Right lobe of liver (tissue), 6 donors: ENCODE measurements at regions not wholly inside any gene's neighbourhood (a gene's known extent, or its start where the extent isn't known, plus 50 kb on each side); places are given as distances from the start of the nearest gene placed in this dataset.
A peak's percentile ranks its signal among the peaks of the same experiment; 100 is the strongest.

Experiments
- ATAC-seq, 4 donors: fragments of 200-7000 bp; cut with Tn5 transposase; one replicate each; pipeline ENCODE4 v1.9.1; 2020; ENCODE audit warnings: mild to moderate bottlenecking in 4 of 4, moderate library complexity in 4 of 4
- DNase-seq, 3 donors: peaks; one replicate each; pipeline ENCODE4 v3.0.0-alpha.2; 2020
- H3K27ac ChIP-seq, 3 donors: fragments of 200-600 bp; one replicate each; pipeline ENCODE4 v1.8.0; 2022
- H3K27me3 ChIP-seq, 2 donors: fragments of 200-600 bp; one replicate each; pipeline ENCODE4 v1.8.0; 2022
- H3K36me3 ChIP-seq, 4 donors: fragments of 200-600 bp; sonication (generic) in 1 of 4; one replicate each; pipeline versions ENCODE4 v1.5.1 to v1.8.0; 2017 to 2022; ENCODE audit warnings: control low read depth in 1 of 4
- H3K4me1 ChIP-seq, 4 donors: fragments of 200-600 bp; sonication (generic) in 1 of 4; one replicate each; pipeline versions ENCODE4 v1.5.1 to v1.8.0; 2017 to 2022; ENCODE audit warnings: control low read depth in 1 of 4
- H3K4me3 ChIP-seq, 3 donors: fragments of 200-600 bp; one replicate each; pipeline ENCODE4 v1.8.0; 2022
- H3K9me3 ChIP-seq, 4 donors: fragments of 200-600 bp; sonication (generic) in 1 of 4; one replicate each; pipeline versions ENCODE4 v1.5.1 to v1.8.0; 2017 to 2022; ENCODE audit warnings: control low read depth in 1 of 4
- CTCF ChIP-seq, 4 donors: fragments of 200-600 bp in 3 of 4; fragments of 450-650 bp in 1 of 4; IDR thresholded peaks; one replicate each; pipeline versions ENCODE4 v1.5.1 to v1.8.0; 2016 to 2022; ENCODE audit warnings: antibody characterized with exemption in 4 of 4, mild to moderate bottlenecking in 2 of 4
- POLR2A ChIP-seq: fragments of 450-650 bp; IDR thresholded peaks from one replicate; pipeline ENCODE4 v1.6.1; 2017; ENCODE audit warnings: antibody characterized with exemption, mild to moderate bottlenecking
- WGBS: methylation state at CpG from one replicate; pipeline ENCODE4 v1.1.6; 2018; ENCODE audit warnings: low coverage, low lambda C conversion rate; ENCODE audit not compliant: insufficient coverage; ENCODE audit errors: missing lambda C conversion rate; 5-methylcytosine and 5-hydroxymethylcytosine counted together
- intact Hi-C, 2 donors: fragments of 100-400 bp; cut with DNase I; formaldehyde crosslinking; loops; one replicate each; pipeline versions ENCODE4 v1.11.2 to v1.14.1; 2022
- donor health status: DM: no; HTN: yes; CAD: no.
- donor health status: DM: no; HTN: no; CAD: no.
- donor health status: DM: no; HTN: no; CAD: no.
- donor health status: DM: no; HTN: yes; CAD: no.
- donor health status: DM: no; HTN: yes; CAD: no.

- H3K27ac ChIP-seq, result no peak overlapping the region
- H3K4me3 ChIP-seq, result no peak overlapping the region
- ATAC-seq, result no peak
- H3K4me1 ChIP-seq, result no peaks in the 10 kb centered on the region
- no peak for DNase-seq
- no peaks in the 10 kb centered on the region for H3K27me3 ChIP-seq
- TF ChIP-seq CTCF (IDR thresholded peaks at IDR 0.05), result no peak
- TF ChIP-seq POLR2A, result no peak
- intact Hi-C loops, result no loop called here
- WGBS, result 78% methylated on average over 1 of the region's 9 CpGs
- no peaks in the 10 kb centered on the region for H3K36me3 ChIP-seq
- no peaks in the 10 kb centered on the region for H3K9me3 ChIP-seq
These were observed 419.0 kb upstream of the CCDC196 start for GRCh38 chr14:66066981-66067776.

GRCh38 chr14:66069036-66069435, 417.1 kb upstream of the CCDC196 start:
- H3K4me1 ChIP-seq, result no peaks in the 10 kb centered on the region
- H3K27ac ChIP-seq, result no peak overlapping the region
- no peaks in the 10 kb centered on the region for H3K27me3 ChIP-seq
- no peaks in the 10 kb centered on the region for H3K36me3 ChIP-seq
- no peak for DNase-seq
- ATAC-seq, result no peak
- intact Hi-C loops, result no loop called here
- no peak overlapping the region for H3K4me3 ChIP-seq
- 70% methylated on average over 2 of the region's 2 CpGs for WGBS
- no peak for TF ChIP-seq CTCF (IDR thresholded peaks at IDR 0.05)
- TF ChIP-seq POLR2A, result no peak
- H3K9me3 ChIP-seq, result no peaks in the 10 kb centered on the region

GRCh38 chr14:66069830-66070541, 416.2 kb upstream of the CCDC196 start:
- no peak for TF ChIP-seq POLR2A
- no peak for TF ChIP-seq CTCF (IDR thresholded peaks at IDR 0.05)
- intact Hi-C loops, result no loop called here
- Histone ChIP-seq H3K27me3 (no peaks in the 10 kb centered on the region), H3K27ac (no peak overlapping the region), H3K36me3 (no peaks in the 10 kb centered on the region), H3K9me3 (no peaks in the 10 kb centered on the region), H3K4me3 (no peak overlapping the region), H3K4me1 (no peaks in the 10 kb centered on the region)
- WGBS, result 70% methylated on average over 3 of the region's 7 CpGs
- DNase-seq (no peak), ATAC-seq (no peak)

GRCh38 chr14:66070542-66071319, 415.4 kb upstream of the CCDC196 start:
- intact Hi-C loops, result no loop called here
- peak; percentile 53 to 66 (median 58) for ATAC-seq
- H3K27ac ChIP-seq, result no peak overlapping the region
- WGBS, result 41% methylated on average over 12 of the region's 12 CpGs
- TF ChIP-seq CTCF (IDR thresholded peaks at IDR 0.05), result peak; percentile 39 to 61 (median 58)
- TF ChIP-seq POLR2A, result no peak
- no peaks in the 10 kb centered on the region for H3K4me1 ChIP-seq
- H3K36me3 ChIP-seq, result no peaks in the 10 kb centered on the region
- peak in 1 of 3 donors; percentile 36 for DNase-seq
- no peaks in the 10 kb centered on the region for H3K9me3 ChIP-seq
- H3K27me3 ChIP-seq, result no peaks in the 10 kb centered on the region
- H3K4me3 ChIP-seq, result no peak overlapping the region
